CD4-positive, alpha-beta T cell treated with Interleukin-4 for 1 hour (primary cell): ENCODE measurements at regions not wholly inside any gene's neighbourhood (a gene's known extent, or its start where the extent isn't known, plus 50 kb on each side); places are given as distances from the start of the nearest gene placed in this dataset.

Experiments used
- DNase-seq, 2 donors: peaks; one replicate each; pipeline ENCODE4 v3.0.0-alpha.2; 2020 to 2022

- DNase-seq = no peak
Measured at GRCh38 chr15:58330741-58331559, 100.8 kb upstream of the LIPC start.

- DNase-seq = no peak
Measured at GRCh38 chr15:58331560-58331912, 100.3 kb upstream of the LIPC start.

GRCh38 chr15:58331913-58332675, 99.7 kb upstream of the LIPC start:
- peak; percentile 77 to 90 for DNase-seq

GRCh38 chr15:58332676-58333400, 99.0 kb upstream of the LIPC start:
- no peak for DNase-seq

- no peak for DNase-seq
Measured at GRCh38 chr15:58334803-58335202, 97.0 kb upstream of the LIPC start.

- DNase-seq = no peak
Measured at GRCh38 chr15:58336161-58336560, 95.6 kb upstream of the LIPC start.

- DNase-seq = no peak
Measured at GRCh38 chr15:58340176-58340575, 91.6 kb upstream of the LIPC start.

GRCh38 chr15:58342508-58342907, 89.3 kb upstream of the LIPC start:
- DNase-seq = no peak

- no peak for DNase-seq
Measured at GRCh38 chr15:58344213-58345070, 87.3 kb upstream of the LIPC start.

GRCh38 chr15:58346361-58346760, 85.4 kb upstream of the LIPC start:
- DNase-seq = no peak

- DNase-seq = no peak
Measured at GRCh38 chr15:58348095-58348812, 83.5 kb upstream of the LIPC start.

GRCh38 chr15:58352026-58352929, 79.5 kb upstream of the LIPC start:
- no peak for DNase-seq

GRCh38 chr15:58355382-58355971, 76.3 kb upstream of the LIPC start:
- no peak for DNase-seq

GRCh38 chr15:58355973-58356372, 75.8 kb upstream of the LIPC start:
- no peak for DNase-seq

- DNase-seq = peak in 1 of 2 donors; percentile 35
Measured at GRCh38 chr15:58357529-58358476, 74.0 kb upstream of the LIPC start.

- no peak for DNase-seq
Measured at GRCh38 chr15:58360421-58361090, 71.2 kb upstream of the LIPC start.

- no peak for DNase-seq
Measured at GRCh38 chr15:58361273-58361759, 70.5 kb upstream of the LIPC start.

- DNase-seq = no peak
Measured at GRCh38 chr15:58362262-58362922, 69.4 kb upstream of the LIPC start.
